Stimulated activated CD4-positive, alpha-beta T cell treated with anti-CD3 and anti-CD28 coated beads, Interleukin-15, amount 100 ng/mL, for 1 hour (primary cell): ENCODE measurements at regions not wholly inside any gene's neighbourhood (a gene's known extent, or its start where the extent isn't known, plus 50 kb on each side); places are given as distances from the start of the nearest gene placed in this dataset.
"Not testable (repeated sequence)": the region's sequence is repeated elsewhere in the genome, so short reads cannot be mapped to it uniquely, and the experiment has no call there.

Source experiments
- DNase-seq, 2 donors: peaks; one replicate each; pipeline ENCODE4 v3.0.0-alpha.2; 2020; ENCODE audit warnings: low read depth in 1 of 2, low spot score in 1 of 2

DNA sequence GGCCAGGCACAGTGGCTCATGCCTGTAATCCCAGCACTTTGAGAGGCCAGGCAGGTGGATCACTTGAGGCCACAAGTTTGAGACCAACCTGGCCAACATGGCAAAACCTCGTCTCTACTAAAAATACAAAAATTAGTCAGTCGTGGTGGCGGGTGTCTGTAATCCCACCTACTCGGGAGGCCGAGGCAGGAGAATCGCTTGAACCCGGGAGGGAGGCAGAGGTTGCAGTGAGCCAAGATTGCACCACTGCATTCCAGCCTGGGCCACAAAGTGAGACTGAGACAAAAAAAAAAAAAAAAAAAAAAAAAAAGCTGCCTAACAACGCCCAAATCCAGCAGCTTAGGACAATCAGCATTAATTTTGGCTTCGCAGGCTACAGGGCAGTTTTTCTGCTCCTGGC, 167.1 kb downstream of the GOSR1 start:
- DNase-seq = not testable (repeated sequence)

GRCh38 chr17:30641428-30641827, 164.2 kb downstream of the GOSR1 start:
- not testable (repeated sequence) for DNase-seq

- not testable (repeated sequence) for DNase-seq
Observed at GRCh38 chr17:30639391-30639790, 162.2 kb downstream of the GOSR1 start.

DNA sequence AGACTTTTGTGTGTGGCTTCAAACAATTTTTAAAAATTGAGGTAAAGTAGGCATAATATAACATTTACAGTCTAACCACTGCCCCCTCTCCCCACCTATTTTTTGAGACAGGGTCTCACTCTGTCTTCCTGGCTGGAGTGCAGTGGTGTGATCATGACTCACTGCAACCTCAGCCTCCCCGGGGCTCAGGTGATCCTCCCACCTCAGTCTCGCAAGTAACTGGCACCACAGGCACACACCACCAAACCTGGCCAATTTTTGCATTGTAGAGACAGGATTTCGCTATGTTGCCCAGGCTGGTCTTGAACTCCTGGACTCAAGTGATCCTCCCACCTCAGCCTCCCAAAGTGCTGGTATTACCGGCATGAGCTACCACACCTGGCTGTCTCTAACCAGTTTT, 161.8 kb downstream of the GOSR1 start:
- not testable (repeated sequence) for DNase-seq

DNA sequence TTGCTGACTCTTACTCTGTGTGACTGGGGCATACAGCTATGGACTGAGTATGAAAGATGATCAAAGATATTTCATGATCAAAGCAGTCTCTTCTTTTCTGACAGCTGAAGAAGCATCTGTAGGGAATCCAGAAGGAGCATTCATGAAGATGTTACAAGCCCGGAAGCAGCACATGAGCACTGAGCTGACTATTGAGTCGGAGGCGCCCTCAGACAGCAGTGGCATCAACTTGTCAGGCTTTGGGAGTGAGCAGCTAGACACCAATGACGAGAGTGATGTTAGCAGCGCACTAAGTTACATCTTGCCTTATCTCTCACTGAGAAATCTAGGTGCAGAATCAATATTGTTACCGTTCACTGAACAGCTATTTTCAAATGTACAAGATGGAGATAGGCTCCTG, 154.4 kb downstream of the GOSR1 start:
- not testable (repeated sequence) for DNase-seq

DNA sequence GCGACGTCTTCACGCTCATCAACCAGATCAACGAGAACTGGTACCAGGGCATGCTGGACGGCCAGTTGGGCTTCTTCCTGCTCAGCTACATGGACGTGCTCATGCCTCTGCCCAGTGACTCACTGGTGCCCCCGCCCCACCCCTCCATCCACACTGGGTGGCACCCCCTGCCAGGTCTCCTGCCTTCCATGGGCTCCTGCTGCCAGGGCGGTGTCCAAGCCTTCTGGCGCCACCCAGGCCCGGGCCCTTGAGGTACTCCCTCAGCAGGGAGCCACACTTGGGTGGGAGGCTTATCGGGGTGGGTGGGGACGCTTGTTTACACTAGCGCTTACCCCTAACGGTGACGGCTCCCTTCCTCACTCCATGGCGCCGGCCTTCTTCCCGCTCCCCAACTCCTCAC, 148.2 kb downstream of the GOSR1 start:
- not testable (repeated sequence) for DNase-seq

DNA sequence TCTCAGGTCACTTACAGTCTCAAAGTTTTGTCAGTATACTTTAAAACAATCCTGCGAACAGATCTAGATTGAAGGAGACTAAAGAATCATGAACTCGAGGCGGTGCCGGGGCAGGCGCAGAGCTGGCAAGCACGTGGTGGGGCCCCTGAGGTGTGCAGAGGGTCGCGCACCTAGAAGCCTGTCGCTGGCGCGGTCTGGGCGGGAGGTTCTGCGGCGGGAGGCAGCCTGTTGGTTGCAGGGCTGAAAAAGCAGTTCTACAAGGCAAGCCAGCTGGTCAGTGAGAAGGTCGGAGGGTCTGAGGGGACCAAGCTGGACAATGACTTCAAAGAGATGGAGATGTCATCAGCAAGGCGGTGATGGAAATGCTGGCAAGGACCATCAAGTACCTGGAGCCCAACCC, 147.0 kb downstream of the GOSR1 start:
- DNase-seq = not testable (repeated sequence)

DNA sequence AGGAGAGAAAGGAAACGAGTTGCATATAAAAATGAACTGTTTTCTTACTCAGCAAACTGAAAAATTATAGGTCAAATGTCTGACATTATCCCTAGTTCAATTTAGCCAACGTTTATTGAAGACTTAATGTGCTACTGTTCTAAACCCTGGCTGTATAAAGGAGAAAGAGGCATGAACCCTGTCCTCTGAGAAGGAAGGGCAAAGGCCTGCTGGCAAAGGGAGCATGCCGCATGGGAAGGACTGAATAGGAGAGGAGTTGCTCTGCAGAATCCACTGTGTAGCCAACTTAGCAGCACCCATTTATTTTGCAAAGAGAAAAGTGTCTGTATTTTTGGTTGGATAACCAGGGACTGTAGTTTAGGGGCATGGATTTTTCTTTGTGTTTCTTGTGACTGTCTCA, 132.5 kb downstream of the GOSR1 start:
- DNase-seq = not testable (repeated sequence)

GRCh38 chr17:30605523-30605922, 128.3 kb downstream of the GOSR1 start:
- DNase-seq = no peak

- no peak for DNase-seq
Observed at GRCh38 chr17:30605027-30605426, 127.8 kb downstream of the GOSR1 start.

- DNase-seq = not testable (repeated sequence)
Observed at GRCh38 chr17:30602396-30602795, 125.2 kb downstream of the GOSR1 start.

DNA sequence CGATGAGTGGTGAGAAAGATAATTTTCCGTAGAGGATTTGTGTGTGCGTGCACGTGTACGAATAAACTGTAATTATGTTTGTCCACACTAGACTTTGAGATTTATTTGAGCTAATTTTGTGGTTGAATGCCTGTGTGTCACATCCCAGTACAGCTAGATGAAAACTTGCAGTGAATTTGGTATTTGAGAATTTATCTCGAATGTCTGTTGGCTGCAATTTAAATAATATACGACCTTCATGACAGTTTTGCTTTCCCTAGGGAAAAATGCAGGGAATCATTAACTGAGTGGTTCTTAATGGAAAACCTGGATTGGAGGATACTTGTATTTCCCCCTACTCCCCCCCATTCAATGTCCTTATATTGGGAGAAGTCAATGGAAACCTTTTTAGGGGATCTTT, 124.8 kb downstream of the GOSR1 start:
- not testable (repeated sequence) for DNase-seq

DNA sequence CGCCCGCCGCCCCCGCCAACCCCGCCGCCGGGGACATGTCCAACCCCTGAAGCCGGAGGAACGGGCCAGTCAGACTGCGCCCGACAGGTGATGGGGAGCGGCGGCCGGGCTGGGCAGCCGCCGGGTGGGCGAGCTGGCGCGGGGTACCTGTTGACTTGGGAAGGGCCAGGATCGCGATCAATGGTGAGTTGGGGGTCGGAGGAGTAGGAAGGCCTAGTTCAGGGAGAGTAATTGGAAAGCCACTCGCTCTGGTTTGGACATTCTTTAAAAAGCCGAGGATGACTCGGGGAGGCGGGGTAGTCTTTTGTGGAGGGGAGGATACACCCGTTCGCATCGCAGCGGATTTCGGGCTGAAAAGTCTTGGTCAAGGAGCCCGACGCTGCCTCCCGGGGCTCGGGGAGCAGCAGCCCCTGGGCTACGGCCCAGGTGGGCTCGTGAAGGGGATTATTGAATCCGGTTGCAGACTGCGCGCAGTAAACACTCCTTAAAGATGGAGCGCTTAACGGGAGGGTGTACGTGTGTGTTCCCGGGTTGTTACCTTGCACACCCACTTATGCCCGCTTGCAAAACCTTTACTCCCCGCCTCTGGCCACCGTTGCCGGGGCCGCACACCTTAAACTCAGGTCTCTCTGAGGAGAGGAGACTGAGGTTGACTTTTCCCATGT, 123.8 kb downstream of the GOSR1 start:
- peak in 1 of 2 donors; percentile 9 for DNase-seq

GRCh38 chr17:30600060-30600829, 123.0 kb downstream of the GOSR1 start:
- DNase-seq = peak; percentile 20 to 54

DNA sequence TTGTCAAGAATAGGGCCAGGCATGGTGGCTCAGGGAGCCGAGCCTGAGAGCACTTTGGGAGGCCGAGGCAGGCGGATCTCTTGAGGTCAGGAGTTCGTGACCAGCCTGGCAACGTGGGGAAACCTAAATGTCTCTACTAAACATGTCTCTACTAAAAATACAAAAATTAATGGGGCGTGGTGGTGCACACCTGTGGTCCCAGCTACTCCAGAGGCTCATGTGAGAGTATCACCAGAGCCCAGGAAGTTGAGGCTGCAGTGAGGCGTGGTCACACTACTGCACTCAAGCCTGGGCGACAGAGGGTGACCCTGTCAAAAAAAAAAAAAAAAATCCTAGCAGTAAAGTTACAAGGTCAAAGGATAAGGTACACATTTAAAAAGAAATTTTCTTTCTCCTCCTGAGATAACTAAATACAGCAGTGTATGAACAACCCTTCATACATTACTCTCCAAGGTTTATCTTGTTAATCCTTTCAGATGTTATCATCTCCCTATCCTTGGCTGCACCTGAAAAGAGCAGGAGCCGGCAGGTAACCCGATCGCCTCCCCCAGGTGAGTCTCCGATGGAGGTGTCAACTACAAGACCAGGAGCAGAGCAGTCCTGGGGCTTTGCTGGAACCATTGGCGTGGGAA, 122.3 kb downstream of the GOSR1 start:
- no peak for DNase-seq

DNA sequence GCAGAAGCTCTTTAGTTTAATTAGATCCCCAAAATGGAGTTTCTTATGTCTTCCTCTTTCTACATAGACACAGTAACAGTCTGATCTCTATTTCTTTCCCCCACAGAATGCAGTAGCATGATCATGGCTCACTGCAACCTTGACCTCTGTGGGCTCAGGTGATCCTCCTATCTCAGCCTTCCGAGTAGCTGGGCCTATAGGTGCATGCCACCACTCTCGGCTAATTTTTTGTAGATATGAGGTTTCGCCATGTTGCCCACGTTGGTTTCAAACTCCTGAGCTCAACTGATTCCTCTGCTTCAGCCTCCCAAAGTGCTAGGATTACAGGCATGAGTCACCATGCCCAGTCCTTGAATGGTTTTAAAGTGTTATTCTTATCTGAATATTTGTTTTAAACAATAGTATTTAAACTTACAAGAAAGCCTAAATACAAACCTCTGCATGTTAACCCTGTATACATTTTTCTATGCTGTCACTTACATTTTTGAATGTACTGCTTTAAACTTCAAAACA, 120.6 kb downstream of the GOSR1 start:
- DNase-seq = no peak

GRCh38 chr17:30596948-30597775, 120.0 kb downstream of the GOSR1 start:
- not testable (repeated sequence) for DNase-seq

DNA sequence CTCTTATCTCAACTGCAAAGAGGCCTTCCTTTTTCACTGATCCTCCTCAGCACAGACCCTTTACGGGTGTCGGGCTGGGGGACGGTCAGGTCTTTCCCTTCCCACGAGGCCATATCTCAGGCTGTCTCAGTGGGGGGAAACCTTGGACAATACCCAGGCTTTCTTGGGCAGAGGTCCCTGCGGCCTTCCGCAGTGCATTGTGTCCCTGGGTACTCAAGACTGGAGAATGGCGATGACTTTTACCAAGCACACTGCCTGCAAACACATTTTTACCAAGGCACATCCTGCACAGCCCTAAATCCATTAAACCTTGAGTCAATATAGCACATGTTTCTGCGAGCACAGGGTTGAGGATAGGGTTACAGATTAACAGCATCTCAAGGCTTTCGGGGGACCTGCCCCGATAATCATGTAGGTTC, 117.8 kb downstream of the GOSR1 start:
- not testable (repeated sequence) for DNase-seq

DNA sequence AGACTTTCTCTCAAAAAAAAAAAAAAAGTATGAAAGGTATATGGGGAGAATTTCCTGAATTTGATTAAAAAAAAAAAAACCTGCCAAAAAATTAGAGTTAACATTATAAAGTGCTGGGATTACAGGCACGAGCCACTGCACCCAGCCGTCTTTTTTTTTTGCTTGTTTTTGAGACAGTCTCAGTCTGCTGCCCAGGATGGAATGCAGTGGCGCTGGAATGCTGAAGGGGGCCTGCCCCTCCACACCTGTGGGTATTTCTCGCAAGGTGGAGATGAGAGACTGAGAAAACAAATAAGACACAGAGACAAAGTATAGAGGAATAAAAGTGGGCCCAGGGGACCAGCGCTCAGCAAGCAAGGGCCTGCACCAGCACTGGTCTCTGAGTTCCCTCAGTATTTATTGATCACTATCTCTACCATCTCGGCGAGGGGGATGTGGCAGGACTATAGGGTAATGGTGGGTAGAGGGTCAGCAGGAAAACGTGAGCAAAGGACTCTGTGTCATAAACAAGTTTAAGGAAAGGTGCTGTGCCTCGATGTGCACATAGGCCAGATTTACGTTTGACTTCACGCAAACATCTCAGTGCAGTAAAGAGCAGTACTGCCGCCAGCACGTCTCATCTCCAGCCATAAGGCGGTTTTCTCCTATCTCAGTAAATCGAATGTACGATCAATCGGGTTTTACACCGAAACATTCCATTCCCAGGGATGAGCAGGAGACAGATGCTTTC, 117.2 kb downstream of the GOSR1 start:
- DNase-seq = no peak

GRCh38 chr17:30590081-30590733, 113.0 kb downstream of the GOSR1 start:
- no peak for DNase-seq
